ENCODE measurements at regions not wholly inside any gene's neighbourhood (a gene's known extent, or its start where the extent isn't known, plus 50 kb on each side); places are given as distances from the start of the nearest gene placed in this dataset.

- no peaks in the 10 kb centered on the region for H3K27me3 ChIP-seq (ENCODE audit: control insufficient read depth in 2 of 2, insufficient read depth in 2 of 2, low read length in 2 of 2)
- H3K27ac ChIP-seq (ENCODE audit: insufficient read depth, low read depth, low read length), result no peak overlapping the region
- no peaks in the 10 kb centered on the region for H3K4me1 ChIP-seq (ENCODE audit: control insufficient read depth, extremely low read depth, insufficient read depth, low read length)
- no peaks in the 10 kb centered on the region for H3K9me1 ChIP-seq (replicated peaks; ENCODE audit: control insufficient read depth, extremely low read depth, insufficient read depth, low read length)
- no peaks in the 10 kb centered on the region for H3K79me2 ChIP-seq (ENCODE audit: control insufficient read depth, insufficient read depth, low read length)
- H2AFZ ChIP-seq (ENCODE audit: low read depth, low read length), result no peak overlapping the region
- no TSS peak for BruUV-seq (replicated peaks)
- POLR2A ChIA-PET, result no interaction called here
- TF ChIP-seq MAX (IDR thresholded peaks at IDR 0.05; ENCODE audit: insufficient read depth, insufficient read length) (no peak), MYC (IDR thresholded peaks at IDR 0.05; ENCODE audit: low read depth, low read length) (no peak), EZH2 (IDR thresholded peaks at IDR 0.05; ENCODE audit: borderline replicate concordance, low read depth, low read length, severe bottlenecking) (no peak), FOS (IDR thresholded peaks at IDR 0.05; ENCODE audit: borderline replicate concordance, insufficient read depth, low read length) (no peak), JUN (IDR thresholded peaks at IDR 0.05; ENCODE audit: borderline replicate concordance, insufficient read depth, insufficient read length, low read depth) (no peak), POLR2AphosphoS5 (IDR thresholded peaks at IDR 0.05; ENCODE audit: insufficient read depth, low read depth, low read length) (no peak), CTCF (IDR thresholded peaks at IDR 0.05; ENCODE audit: extremely low read depth in 1 of 2, insufficient read depth in 1 of 2, low read depth in 1 of 2, low read length in 2 of 2) (no peak), GATA2 (IDR thresholded peaks at IDR 0.05; ENCODE audit: insufficient read depth, insufficient read length, low read depth, low read length) (no peak), POLR2A (IDR thresholded peaks at IDR 0.05; ENCODE audit: low read depth, low read length) (no peak)
- H3K36me3 ChIP-seq (ENCODE audit: control insufficient read depth in 2 of 2, extremely low read depth in 1 of 2, insufficient read depth in 2 of 2, low read length in 2 of 2), result no peaks in the 10 kb centered on the region
- FAIRE-seq, result no peak
- dilution Hi-C loops (cut with MboI; ENCODE audit: extremely low pct_ligation_motif_present, low sequenced_read_pairs), result no loop called here
- H3K9me3 ChIP-seq (replicated peaks; ENCODE audit: control insufficient read depth, insufficient read depth, low read length), result no peaks in the 10 kb centered on the region
- H3K4me2 ChIP-seq (ENCODE audit: insufficient read depth, low read length), result no peak overlapping the region
- no peak overlapping the region for H3K9ac ChIP-seq (replicated peaks; ENCODE audit: extremely low read depth, insufficient read depth, low read length)
- intact Hi-C loops (cut with micrococcal nuclease), result no loop called here
- no peak overlapping the region for H3K4me3 ChIP-seq (replicated peaks in 1 of 3; ENCODE audit: insufficient read depth in 1 of 3, low read depth in 1 of 3, low read length in 3 of 3)
- CTCF ChIA-PET, result no interaction called here
- no peaks in the 10 kb centered on the region for H4K20me1 ChIP-seq (replicated peaks; ENCODE audit: control insufficient read depth, extremely low read depth, insufficient read depth, low read length)
- DNase-seq (ENCODE audit: low read depth, low spot score), result no peak
These were observed 85.9 kb upstream of the IVNS1ABP start for GRCh38 chr1:185402930-185403329.

Data from endothelial cell of umbilical vein (primary cell).